ENCODE measurements at regions not wholly inside any gene's neighbourhood (a gene's known extent, or its start where the extent isn't known, plus 50 kb on each side); places are given as distances from the start of the nearest gene placed in this dataset.

DNA sequence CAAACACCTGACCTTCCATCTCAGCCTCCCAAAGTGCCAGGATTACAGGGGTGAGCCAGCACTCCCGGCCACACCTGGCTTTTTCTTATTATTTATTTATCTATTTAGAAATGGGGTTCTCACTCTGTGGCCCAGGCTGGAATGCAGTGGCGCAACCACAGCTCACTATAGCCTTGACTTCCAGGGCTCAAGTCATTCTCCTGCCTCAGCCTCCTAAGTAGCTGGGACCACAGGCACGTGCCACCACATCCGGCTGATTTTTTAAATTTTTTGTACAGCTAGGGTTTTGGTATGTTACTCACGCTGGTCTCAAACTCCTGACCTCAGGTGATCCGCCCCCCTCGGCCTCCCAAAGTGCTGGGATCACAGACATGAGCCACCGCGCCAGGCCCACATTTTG, 56.9 kb upstream of the MYL10 start:
- no peaks in the 10 kb centered on the region for H3K36me3 ChIP-seq (ENCODE audit: insufficient read depth, low read length)
- no peaks in the 10 kb centered on the region for H3F3A ChIP-seq (ENCODE audit: insufficient read depth, low read length, poor library complexity, severe bottlenecking)
- H3K27ac ChIP-seq (ENCODE audit: low read length), result no peak overlapping the region
- H3K9me2 ChIP-seq (ENCODE audit: insufficient read depth, low read length), result no peaks in the 10 kb centered on the region
- TF ChIP-seq REST (IDR thresholded peaks at IDR 0.05; ENCODE audit: borderline replicate concordance) (no peak), POLR2AphosphoS5 (IDR thresholded peaks at IDR 0.05) (no peak), EZH2 (IDR thresholded peaks at IDR 0.05; ENCODE audit: borderline replicate concordance, insufficient read depth, low read length, poor library complexity, severe bottlenecking) (no peak), EP300 (conservative IDR thresholded peaks at IDR 0.05; ENCODE audit: poor library complexity, severe bottlenecking) (no peak), TAF1 (IDR thresholded peaks at IDR 0.05; ENCODE audit: low read depth) (no peak), RAD21 (conservative IDR thresholded peaks at IDR 0.05) (no peak), SMC3 (conservative IDR thresholded peaks at IDR 0.05; ENCODE audit: poor library complexity) (no peak), MXI1 (conservative IDR thresholded peaks at IDR 0.05; ENCODE audit: poor library complexity, severe bottlenecking) (no peak)
- TF ChIP-seq, protein P1, sequence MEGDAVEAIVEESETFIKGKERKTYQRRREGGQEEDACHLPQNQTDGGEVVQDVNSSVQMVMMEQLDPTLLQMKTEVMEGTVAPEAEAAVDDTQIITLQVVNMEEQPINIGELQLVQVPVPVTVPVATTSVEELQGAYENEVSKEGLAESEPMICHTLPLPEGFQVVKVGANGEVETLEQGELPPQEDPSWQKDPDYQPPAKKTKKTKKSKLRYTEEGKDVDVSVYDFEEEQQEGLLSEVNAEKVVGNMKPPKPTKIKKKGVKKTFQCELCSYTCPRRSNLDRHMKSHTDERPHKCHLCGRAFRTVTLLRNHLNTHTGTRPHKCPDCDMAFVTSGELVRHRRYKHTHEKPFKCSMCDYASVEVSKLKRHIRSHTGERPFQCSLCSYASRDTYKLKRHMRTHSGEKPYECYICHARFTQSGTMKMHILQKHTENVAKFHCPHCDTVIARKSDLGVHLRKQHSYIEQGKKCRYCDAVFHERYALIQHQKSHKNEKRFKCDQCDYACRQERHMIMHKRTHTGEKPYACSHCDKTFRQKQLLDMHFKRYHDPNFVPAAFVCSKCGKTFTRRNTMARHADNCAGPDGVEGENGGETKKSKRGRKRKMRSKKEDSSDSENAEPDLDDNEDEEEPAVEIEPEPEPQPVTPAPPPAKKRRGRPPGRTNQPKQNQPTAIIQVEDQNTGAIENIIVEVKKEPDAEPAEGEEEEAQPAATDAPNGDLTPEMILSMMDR (IDR thresholded peaks at IDR 0.05; ENCODE audit: poor library complexity, severe bottlenecking), result no peak
- no peaks in the 10 kb centered on the region for H3K27me3 ChIP-seq (ENCODE audit: insufficient read depth, low read depth, low read length)
- no peaks in the 10 kb centered on the region for H3K9me3 ChIP-seq (ENCODE audit: low read length)
- H3K79me2 ChIP-seq (replicated peaks; ENCODE audit: insufficient read depth, low read length), result no peaks in the 10 kb centered on the region
- no peaks in the 10 kb centered on the region for H4K20me1 ChIP-seq (ENCODE audit: insufficient read depth)
- H2AFZ ChIP-seq (ENCODE audit: low read depth, low read length), result no peak overlapping the region
- H3K9ac ChIP-seq (ENCODE audit: low read length), result no peak overlapping the region
- no peak overlapping the region for H3K4me2 ChIP-seq (ENCODE audit: low read length)
- no peak overlapping the region for H3K4me3 ChIP-seq (ENCODE audit: low read length)

GRCh38 chr7:101687081-101687480, 58.0 kb upstream of the MYL10 start:
- no peaks in the 10 kb centered on the region for H3F3A ChIP-seq (ENCODE audit: insufficient read depth, low read length, poor library complexity, severe bottlenecking)

More at GRCh38 chr7:101687081-101687480, 58.0 kb upstream of the MYL10 start:
- Histone ChIP-seq H3K27me3 (ENCODE audit: insufficient read depth, low read depth, low read length) (no peaks in the 10 kb centered on the region), H3K4me3 (ENCODE audit: low read length) (no peak overlapping the region), H3K36me3 (ENCODE audit: insufficient read depth, low read length) (no peaks in the 10 kb centered on the region), H3K9me3 (ENCODE audit: low read length) (no peaks in the 10 kb centered on the region), H2AFZ (ENCODE audit: low read depth, low read length) (no peak overlapping the region), H4K20me1 (ENCODE audit: insufficient read depth) (no peaks in the 10 kb centered on the region), H3K27ac (ENCODE audit: low read length) (no peak overlapping the region), H3K9me2 (ENCODE audit: insufficient read depth, low read length) (no peaks in the 10 kb centered on the region), H3K79me2 (replicated peaks; ENCODE audit: insufficient read depth, low read length) (no peaks in the 10 kb centered on the region), H3K9ac (ENCODE audit: low read length) (no peak overlapping the region), H3K4me2 (ENCODE audit: low read length) (no peak overlapping the region)
- TF ChIP-seq RAD21 (conservative IDR thresholded peaks at IDR 0.05) (no peak), EZH2 (IDR thresholded peaks at IDR 0.05; ENCODE audit: borderline replicate concordance, insufficient read depth, low read length, poor library complexity, severe bottlenecking) (no peak), SMC3 (conservative IDR thresholded peaks at IDR 0.05; ENCODE audit: poor library complexity) (no peak), MXI1 (conservative IDR thresholded peaks at IDR 0.05; ENCODE audit: poor library complexity, severe bottlenecking) (no peak), EP300 (conservative IDR thresholded peaks at IDR 0.05; ENCODE audit: poor library complexity, severe bottlenecking) (no peak), POLR2AphosphoS5 (IDR thresholded peaks at IDR 0.05) (no peak), TAF1 (IDR thresholded peaks at IDR 0.05; ENCODE audit: low read depth) (no peak), REST (IDR thresholded peaks at IDR 0.05; ENCODE audit: borderline replicate concordance) (no peak)
- TF ChIP-seq, protein P1 (IDR thresholded peaks at IDR 0.05; ENCODE audit: poor library complexity, severe bottlenecking), result no peak
